SK-N-SH (cell line): ENCODE measurements at regions not wholly inside any gene's neighbourhood (a gene's known extent, or its start where the extent isn't known, plus 50 kb on each side); places are given as distances from the start of the nearest gene placed in this dataset.

Experiments used
- CTCF ChIA-PET: fragments of 300-600, 350-600 bp; formaldehyde crosslinking; extraction: SDS; loops from one replicate; lab custom pipeline; 2021; lab: Yijun Ruan, JAX
- POLR2A ChIA-PET: fragments of 350-600 bp; sonication (Branson Sonifier 250); formaldehyde crosslinking; extraction: SDS; loops from one replicate; lab custom pipeline; 2020; ENCODE audit warnings: antibody characterized with exemption, inconsistent platforms; lab: Yijun Ruan, JAX
- DNase-seq: peaks from one replicate; pipeline ENCODE4 v3.0.0; 2012
- H2AFZ ChIP-seq: fragments of 200-600 bp; sonication (generic); 2 replicates; pipeline ENCODE4 v1.8.1; 2016; ENCODE audit warnings: antibody characterized with exemption, mild to moderate bottlenecking, low read depth
- H3F3A ChIP-seq: fragments of 200-600 bp; sonication (generic); replicated peaks from 2 replicates; pipeline ENCODE3; 2016; ENCODE audit warnings: antibody characterized with exemption, mild to moderate bottlenecking; ENCODE audit not compliant: insufficient read depth
- H3K27ac ChIP-seq, 2 experiments: fragments of 200-500 bp in 1 of 2; fragments of 200-600 bp in 1 of 2; sonication (Bioruptor generic) in 1 of 2; sonication (generic), shearing (Covaris generic) in 1 of 2; 2 replicates each; pipeline versions ENCODE4 v1.5.1 to v1.6.1; 2014 to 2016; ENCODE audit warnings: low read depth in 2 of 2, inconsistent platforms in 1 of 2, low read length in 1 of 2, mild to moderate bottlenecking in 1 of 2, mixed read lengths in 1 of 2
- H3K27me3 ChIP-seq: fragments of 200-600 bp; sonication (generic), shearing (Covaris generic); 2 replicates; pipeline ENCODE4 v1.6.1; 2016; ENCODE audit warnings: mixed run types; ENCODE audit not compliant: insufficient read depth
- H3K36me3 ChIP-seq, 2 experiments: fragments of 200-500 bp in 1 of 2; fragments of 200-600 bp in 1 of 2; sonication (Bioruptor generic) in 1 of 2; sonication (generic) in 1 of 2; replicated peaks in 1 of 2; 2 replicates each; pipeline versions ENCODE3 to v1.5.1; 2014 to 2016; ENCODE audit warnings: low read length in 1 of 2, mild to moderate bottlenecking in 1 of 2; ENCODE audit not compliant: insufficient read depth in 2 of 2, control insufficient read depth in 1 of 2
- H3K4me1 ChIP-seq, 2 experiments: fragments of 200-500 bp in 1 of 2; fragments of 200-600 bp in 1 of 2; sonication (Bioruptor generic) in 1 of 2; sonication (generic), shearing (Covaris generic) in 1 of 2; 2 replicates each; pipeline versions ENCODE4 v1.5.1 to v1.6.1; 2014 to 2016; ENCODE audit warnings: low read depth in 1 of 2, low read length in 1 of 2, mixed run types in 1 of 2; ENCODE audit not compliant: insufficient read depth in 2 of 2, control insufficient read depth in 1 of 2
- H3K4me2 ChIP-seq: fragments of 200-600 bp; sonication (generic), shearing (Covaris generic); 2 replicates; pipeline ENCODE4 v1.6.1; 2017; ENCODE audit warnings: mixed run types
- H3K4me3 ChIP-seq, 2 experiments: fragments of 200-500 bp in 1 of 2; fragments of 200-600 bp in 1 of 2; sonication (Bioruptor generic) in 1 of 2; sonication (generic), shearing (Covaris generic) in 1 of 2; 2 replicates each; pipeline versions ENCODE4 v1.5.1 to v1.8.1; 2014 to 2016; ENCODE audit warnings: low read depth in 2 of 2, inconsistent platforms in 1 of 2, low read length in 1 of 2, mild to moderate bottlenecking in 1 of 2, mixed read lengths in 1 of 2, moderate library complexity in 1 of 2
- H3K79me2 ChIP-seq: fragments of 200-600 bp; sonication (generic); 2 replicates; pipeline ENCODE4 v1.8.1; 2017; ENCODE audit warnings: mild to moderate bottlenecking; ENCODE audit not compliant: insufficient read depth
- H3K9ac ChIP-seq: fragments of 200-600 bp; sonication (generic); 2 replicates; pipeline ENCODE4 v1.6.1; 2017; ENCODE audit warnings: mixed run types
- H3K9me2 ChIP-seq: fragments of 200-600 bp; sonication (generic); 2 replicates; pipeline ENCODE4 v1.6.1; 2017; ENCODE audit warnings: mixed run types
- H3K9me3 ChIP-seq: fragments of 200-600 bp; sonication (generic); 2 replicates; pipeline ENCODE4 v1.6.1; 2017; ENCODE audit warnings: mixed run types, mild to moderate bottlenecking, moderate library complexity
- H4K20me1 ChIP-seq: fragments of 200-600 bp; sonication (generic); 2 replicates; pipeline ENCODE4 v1.6.1; 2017; ENCODE audit warnings: mild to moderate bottlenecking, mixed run types; ENCODE audit not compliant: insufficient read depth
- CHD2 ChIP-seq: fragments of 150-350 bp; IDR thresholded peaks from 2 replicates; pipeline ENCODE4 v1.6.1; 2018; ENCODE audit warnings: low read length; ENCODE audit not compliant: partially characterized antibody
- EP300 ChIP-seq, 2 experiments: IDR thresholded peaks; 2 replicates each; pipeline versions ENCODE4 v1.4.0 to v1.6.1; 2012; ENCODE audit warnings: borderline replicate concordance in 1 of 2, low read depth in 1 of 2, low read length in 1 of 2
- EZH2phosphoT487 ChIP-seq: fragments of 200-600 bp; sonication (generic); IDR thresholded peaks from 2 replicates; pipeline ENCODE4 v1.6.1; 2017; ENCODE audit warnings: low read depth, mixed run types, mild to moderate bottlenecking, antibody characterized with exemption, moderate library complexity, borderline replicate concordance
- FOSL2 ChIP-seq: IDR thresholded peaks from 2 replicates; pipeline ENCODE4 v1.4.0; 2012; ENCODE audit warnings: low read depth, mild to moderate bottlenecking, moderate library complexity, borderline replicate concordance
- FOXJ3 ChIP-seq: sonication (generic); formaldehyde crosslinking; IDR thresholded peaks from 2 replicates; pipeline ENCODE4 v1.5.1; 2020; ENCODE audit warnings: mild to moderate bottlenecking, missing genetic modification reagents
- FOXM1 ChIP-seq: IDR thresholded peaks from 2 replicates; pipeline ENCODE4 v1.4.0; 2012; ENCODE audit warnings: low read depth, mild to moderate bottlenecking
- GABPA ChIP-seq: IDR thresholded peaks from 2 replicates; pipeline ENCODE4 v1.4.0; 2012; ENCODE audit warnings: low read depth, mild to moderate bottlenecking
- GATA2 ChIP-seq: sonication (generic); formaldehyde crosslinking; IDR thresholded peaks from 2 replicates; pipeline ENCODE4 v1.5.0; 2020; ENCODE audit warnings: mild to moderate bottlenecking, missing genetic modification reagents
- JUND ChIP-seq: IDR thresholded peaks from 2 replicates; pipeline ENCODE4 v1.4.0; 2012
- MEF2A ChIP-seq: IDR thresholded peaks from 2 replicates; pipeline ENCODE4 v1.4.0; 2012; ENCODE audit warnings: low read depth, borderline replicate concordance
- POLR2AphosphoS5 ChIP-seq: IDR thresholded peaks from 2 replicates; pipeline ENCODE4 v1.6.1; 2012; ENCODE audit warnings: low read depth, low read length
- RCOR1 ChIP-seq: fragments of 150-350 bp; IDR thresholded peaks from 2 replicates; pipeline ENCODE4 v1.6.1; 2017; ENCODE audit warnings: antibody characterized with exemption, low read length
- RXRA ChIP-seq: IDR thresholded peaks from 2 replicates; pipeline ENCODE4 v1.4.0; 2012; ENCODE audit warnings: low read depth, mild to moderate bottlenecking, borderline replicate concordance
- SIN3A ChIP-seq: IDR thresholded peaks from 2 replicates; pipeline ENCODE4 v1.6.1; 2012; ENCODE audit warnings: low read depth, mild to moderate bottlenecking, low read length, moderate library complexity, borderline replicate concordance
- SMC3 ChIP-seq: IDR thresholded peaks from 2 replicates; pipeline ENCODE4 v1.6.1; 2012; ENCODE audit warnings: low read depth, low read length, improper control_type of control experiment
- TAF1 ChIP-seq: IDR thresholded peaks from 2 replicates; pipeline ENCODE4 v1.6.1; 2012; ENCODE audit warnings: low read depth, mild to moderate bottlenecking, low read length, moderate library complexity, borderline replicate concordance
- TCF12 ChIP-seq: IDR thresholded peaks from 2 replicates; pipeline ENCODE4 v1.4.0; 2012
- TEAD4 ChIP-seq: IDR thresholded peaks from 2 replicates; pipeline ENCODE4 v1.4.0; 2012; ENCODE audit warnings: mild to moderate bottlenecking, borderline replicate concordance; ENCODE audit not compliant: insufficient read depth
- WGBS: methylation state at CpG from one replicate; pipeline ENCODE4 v1.1.6; 2017; ENCODE audit warnings: low lambda C conversion rate; 5-methylcytosine and 5-hydroxymethylcytosine counted together
- TF ChIP-seq, protein P1 (sequence below): IDR thresholded peaks from 2 replicates; pipeline ENCODE4; 2012
- TF ChIP-seq, protein P2 (sequence below): IDR thresholded peaks from 2 replicates; pipeline ENCODE4 v1.4.0; 2012; ENCODE audit warnings: low read depth, borderline replicate concordance
- TF ChIP-seq, protein P3 (sequence below): fragments of 150-350 bp; IDR thresholded peaks from 2 replicates; pipeline ENCODE4 v1.6.1; 2017; ENCODE audit warnings: antibody characterized with exemption, low read length, low read depth, borderline replicate concordance
- TF ChIP-seq, protein P4 (sequence below): fragments of 200-600 bp; sonication (generic); IDR thresholded peaks from 2 replicates; pipeline ENCODE4 v1.6.1; 2017; ENCODE audit warnings: antibody characterized with exemption, mild to moderate bottlenecking, moderate library complexity
- TF ChIP-seq, protein P5 (sequence below): fragments of 150-350 bp; IDR thresholded peaks from 2 replicates; pipeline ENCODE4 v1.6.1; 2016; ENCODE audit warnings: mild to moderate bottlenecking, low read depth, low read length

DNA sequence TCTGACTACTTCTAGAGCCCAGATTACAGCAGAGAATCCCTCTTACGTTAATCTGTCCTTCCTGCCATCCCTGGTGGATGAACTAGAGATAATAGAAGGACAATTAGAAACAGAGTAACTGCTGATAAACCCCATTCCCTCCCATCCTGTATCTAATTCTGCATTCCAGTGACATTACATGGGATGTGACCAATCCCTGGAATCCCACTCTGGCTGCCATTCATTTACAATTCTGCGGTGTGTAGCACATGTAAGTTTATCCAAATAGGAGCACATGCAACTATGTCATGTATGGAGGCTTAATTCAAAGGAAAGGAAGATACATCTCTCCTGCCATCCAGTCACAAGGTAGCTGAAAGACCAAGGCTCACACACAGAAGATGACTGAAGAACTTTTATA lies 339.5 kb downstream of the GPAT3 start:
- no peaks in the 10 kb centered on the region for H3K36me3 ChIP-seq
- H3F3A ChIP-seq: no peaks in the 10 kb centered on the region
- H3K9me2 ChIP-seq: no peaks in the 10 kb centered on the region
- CTCF ChIA-PET: no interaction called here
- H3K27ac ChIP-seq: no peak overlapping the region
- no peak overlapping the region for H3K4me3 ChIP-seq
- H3K9me3 ChIP-seq: no peaks in the 10 kb centered on the region; the same call in 1 of the 2 replicates
- peak overlapping the region; percentile 47; the same call in 1 of the 2 replicates for H2AFZ ChIP-seq
- TF ChIP-seq, protein P1, sequence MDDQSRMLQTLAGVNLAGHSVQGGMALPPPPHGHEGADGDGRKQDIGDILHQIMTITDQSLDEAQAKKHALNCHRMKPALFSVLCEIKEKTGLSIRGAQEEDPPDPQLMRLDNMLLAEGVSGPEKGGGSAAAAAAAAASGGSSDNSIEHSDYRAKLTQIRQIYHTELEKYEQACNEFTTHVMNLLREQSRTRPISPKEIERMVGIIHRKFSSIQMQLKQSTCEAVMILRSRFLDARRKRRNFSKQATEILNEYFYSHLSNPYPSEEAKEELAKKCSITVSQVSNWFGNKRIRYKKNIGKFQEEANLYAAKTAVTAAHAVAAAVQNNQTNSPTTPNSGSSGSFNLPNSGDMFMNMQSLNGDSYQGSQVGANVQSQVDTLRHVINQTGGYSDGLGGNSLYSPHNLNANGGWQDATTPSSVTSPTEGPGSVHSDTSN: no peak
- TF ChIP-seq EZH2phosphoT487: no peak
- TF ChIP-seq FOSL2: no peak
- no peak for TF ChIP-seq SMC3
- TF ChIP-seq RCOR1: no peak
- TF ChIP-seq EP300 (IDR thresholded peaks at IDR 0.05; ENCODE audit: borderline replicate concordance in 1 of 2, low read depth in 1 of 2, low read length in 1 of 2): no peak
- TF ChIP-seq CHD2: no peak
- TF ChIP-seq, protein P2, sequence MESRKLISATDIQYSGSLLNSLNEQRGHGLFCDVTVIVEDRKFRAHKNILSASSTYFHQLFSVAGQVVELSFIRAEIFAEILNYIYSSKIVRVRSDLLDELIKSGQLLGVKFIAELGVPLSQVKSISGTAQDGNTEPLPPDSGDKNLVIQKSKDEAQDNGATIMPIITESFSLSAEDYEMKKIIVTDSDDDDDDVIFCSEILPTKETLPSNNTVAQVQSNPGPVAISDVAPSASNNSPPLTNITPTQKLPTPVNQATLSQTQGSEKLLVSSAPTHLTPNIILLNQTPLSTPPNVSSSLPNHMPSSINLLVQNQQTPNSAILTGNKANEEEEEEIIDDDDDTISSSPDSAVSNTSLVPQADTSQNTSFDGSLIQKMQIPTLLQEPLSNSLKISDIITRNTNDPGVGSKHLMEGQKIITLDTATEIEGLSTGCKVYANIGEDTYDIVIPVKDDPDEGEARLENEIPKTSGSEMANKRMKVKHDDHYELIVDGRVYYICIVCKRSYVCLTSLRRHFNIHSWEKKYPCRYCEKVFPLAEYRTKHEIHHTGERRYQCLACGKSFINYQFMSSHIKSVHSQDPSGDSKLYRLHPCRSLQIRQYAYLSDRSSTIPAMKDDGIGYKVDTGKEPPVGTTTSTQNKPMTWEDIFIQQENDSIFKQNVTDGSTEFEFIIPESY: no peak
- no peak for TF ChIP-seq FOXM1
- TF ChIP-seq, protein P3, sequence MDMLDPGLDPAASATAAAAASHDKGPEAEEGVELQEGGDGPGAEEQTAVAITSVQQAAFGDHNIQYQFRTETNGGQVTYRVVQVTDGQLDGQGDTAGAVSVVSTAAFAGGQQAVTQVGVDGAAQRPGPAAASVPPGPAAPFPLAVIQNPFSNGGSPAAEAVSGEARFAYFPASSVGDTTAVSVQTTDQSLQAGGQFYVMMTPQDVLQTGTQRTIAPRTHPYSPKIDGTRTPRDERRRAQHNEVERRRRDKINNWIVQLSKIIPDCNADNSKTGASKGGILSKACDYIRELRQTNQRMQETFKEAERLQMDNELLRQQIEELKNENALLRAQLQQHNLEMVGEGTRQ: no peak
- no peak for TF ChIP-seq RXRA
- no peak for TF ChIP-seq GATA2 (CRISPR knock-in tag)
- no peak for TF ChIP-seq POLR2AphosphoS5
- no peak for TF ChIP-seq TCF12
- no peak for TF ChIP-seq GABPA
- no peak overlapping the region for H3K4me2 ChIP-seq
- POLR2A ChIA-PET: no interaction called here
- H3K9ac ChIP-seq: no peak overlapping the region
- no peak for DNase-seq
- no peaks in the 10 kb centered on the region for H3K79me2 ChIP-seq
- no peaks in the 10 kb centered on the region for H4K20me1 ChIP-seq
- no peaks in the 10 kb centered on the region for H3K4me1 ChIP-seq
- 36% methylated on average over 2 of the region's 2 CpGs for WGBS
- no peaks in the 10 kb centered on the region for H3K27me3 ChIP-seq

DNA sequence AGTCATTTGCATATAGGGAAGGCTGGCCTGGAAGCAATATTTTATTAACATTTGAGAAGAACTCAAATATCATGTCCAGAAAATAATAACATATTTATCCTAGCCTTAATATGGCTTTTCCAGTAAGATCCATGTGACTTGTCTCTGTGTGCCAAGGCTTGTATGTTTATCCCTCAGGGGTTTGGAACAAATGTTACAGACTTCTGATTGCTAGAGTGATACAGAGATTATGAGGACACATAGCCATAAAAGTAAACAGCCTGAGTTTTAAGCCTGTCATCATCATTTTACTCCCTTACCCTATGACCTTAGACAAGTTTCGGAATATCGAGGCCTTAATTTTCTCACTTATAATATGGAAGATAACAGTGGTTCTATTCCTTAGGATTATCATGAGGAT lies 338.1 kb downstream of the GPAT3 start:
- ChIA-PET POLR2A (no interaction called here), CTCF (no interaction called here)
- H3K9me3 ChIP-seq: no peaks in the 10 kb centered on the region; the same call in 1 of the 2 replicates
- H3K4me2 ChIP-seq: no peak overlapping the region
- no peak overlapping the region for H3K4me3 ChIP-seq
- no peaks in the 10 kb centered on the region for H4K20me1 ChIP-seq
- no peak overlapping the region for H3K27ac ChIP-seq
- no peaks in the 10 kb centered on the region for H3K4me1 ChIP-seq
- no peaks in the 10 kb centered on the region for H3K36me3 ChIP-seq
- no peaks in the 10 kb centered on the region for H3F3A ChIP-seq
- H3K27me3 ChIP-seq: no peaks in the 10 kb centered on the region
- H3K79me2 ChIP-seq: no peaks in the 10 kb centered on the region
- no peak overlapping the region for H3K9ac ChIP-seq
- H2AFZ ChIP-seq: no peak overlapping the region
- 29% methylated on average over 2 of the region's 2 CpGs for WGBS
- no peak for DNase-seq
- no peaks in the 10 kb centered on the region for H3K9me2 ChIP-seq
- TF ChIP-seq FOXJ3 (CRISPR knock-in tag) (no peak), TEAD4 (no peak), CHD2 (no peak), SMC3 (no peak), MEF2A (no peak), JUND (no peak), TAF1 (no peak), GATA2 (CRISPR knock-in tag) (no peak), FOSL2 (no peak), SIN3A (no peak), TCF12 (no peak)
- TF ChIP-seq, protein P4, sequence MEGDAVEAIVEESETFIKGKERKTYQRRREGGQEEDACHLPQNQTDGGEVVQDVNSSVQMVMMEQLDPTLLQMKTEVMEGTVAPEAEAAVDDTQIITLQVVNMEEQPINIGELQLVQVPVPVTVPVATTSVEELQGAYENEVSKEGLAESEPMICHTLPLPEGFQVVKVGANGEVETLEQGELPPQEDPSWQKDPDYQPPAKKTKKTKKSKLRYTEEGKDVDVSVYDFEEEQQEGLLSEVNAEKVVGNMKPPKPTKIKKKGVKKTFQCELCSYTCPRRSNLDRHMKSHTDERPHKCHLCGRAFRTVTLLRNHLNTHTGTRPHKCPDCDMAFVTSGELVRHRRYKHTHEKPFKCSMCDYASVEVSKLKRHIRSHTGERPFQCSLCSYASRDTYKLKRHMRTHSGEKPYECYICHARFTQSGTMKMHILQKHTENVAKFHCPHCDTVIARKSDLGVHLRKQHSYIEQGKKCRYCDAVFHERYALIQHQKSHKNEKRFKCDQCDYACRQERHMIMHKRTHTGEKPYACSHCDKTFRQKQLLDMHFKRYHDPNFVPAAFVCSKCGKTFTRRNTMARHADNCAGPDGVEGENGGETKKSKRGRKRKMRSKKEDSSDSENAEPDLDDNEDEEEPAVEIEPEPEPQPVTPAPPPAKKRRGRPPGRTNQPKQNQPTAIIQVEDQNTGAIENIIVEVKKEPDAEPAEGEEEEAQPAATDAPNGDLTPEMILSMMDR: no peak
- TF ChIP-seq, protein P5, sequence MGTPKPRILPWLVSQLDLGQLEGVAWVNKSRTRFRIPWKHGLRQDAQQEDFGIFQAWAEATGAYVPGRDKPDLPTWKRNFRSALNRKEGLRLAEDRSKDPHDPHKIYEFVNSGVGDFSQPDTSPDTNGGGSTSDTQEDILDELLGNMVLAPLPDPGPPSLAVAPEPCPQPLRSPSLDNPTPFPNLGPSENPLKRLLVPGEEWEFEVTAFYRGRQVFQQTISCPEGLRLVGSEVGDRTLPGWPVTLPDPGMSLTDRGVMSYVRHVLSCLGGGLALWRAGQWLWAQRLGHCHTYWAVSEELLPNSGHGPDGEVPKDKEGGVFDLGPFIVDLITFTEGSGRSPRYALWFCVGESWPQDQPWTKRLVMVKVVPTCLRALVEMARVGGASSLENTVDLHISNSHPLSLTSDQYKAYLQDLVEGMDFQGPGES: no peak
